ENCODE measurements at regions not wholly inside any gene's neighbourhood (a gene's known extent, or its start where the extent isn't known, plus 50 kb on each side); places are given as distances from the start of the nearest gene placed in this dataset.

DNA sequence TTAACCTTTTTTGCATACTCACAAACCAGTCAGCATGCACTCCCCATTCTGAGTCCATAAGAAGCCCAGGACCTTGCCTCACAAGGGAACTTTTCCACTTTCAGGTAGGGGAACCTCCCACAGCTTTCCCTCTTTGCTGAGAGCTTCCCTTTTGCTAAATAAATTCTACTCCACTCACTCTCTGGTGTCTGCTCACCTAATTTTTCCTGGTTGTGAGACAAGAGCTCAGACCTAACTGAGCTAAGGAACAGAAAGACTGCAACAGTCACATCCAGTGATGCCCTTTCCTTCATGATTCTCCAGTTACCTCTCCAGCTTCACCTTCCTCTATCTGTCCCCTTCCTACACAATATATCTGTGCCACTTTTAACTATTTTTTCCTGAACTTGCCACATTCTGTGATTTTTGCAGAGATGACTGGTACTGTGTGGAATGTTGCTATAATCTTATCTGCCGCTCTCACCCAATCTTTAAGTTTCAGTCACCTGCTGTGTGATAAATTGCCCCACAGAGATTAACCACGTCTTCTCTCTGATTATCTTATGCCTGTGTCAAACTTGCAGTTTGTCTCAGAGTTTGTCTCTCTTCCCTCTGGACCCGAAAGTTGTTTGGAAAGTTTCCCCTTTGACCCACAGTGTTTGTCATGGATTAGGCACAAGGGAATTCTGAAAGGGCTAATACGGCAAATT, 737.1 kb upstream of the FLRT2 start:
- no peak for DNase-seq (ENCODE audit: low spot score)

DNA sequence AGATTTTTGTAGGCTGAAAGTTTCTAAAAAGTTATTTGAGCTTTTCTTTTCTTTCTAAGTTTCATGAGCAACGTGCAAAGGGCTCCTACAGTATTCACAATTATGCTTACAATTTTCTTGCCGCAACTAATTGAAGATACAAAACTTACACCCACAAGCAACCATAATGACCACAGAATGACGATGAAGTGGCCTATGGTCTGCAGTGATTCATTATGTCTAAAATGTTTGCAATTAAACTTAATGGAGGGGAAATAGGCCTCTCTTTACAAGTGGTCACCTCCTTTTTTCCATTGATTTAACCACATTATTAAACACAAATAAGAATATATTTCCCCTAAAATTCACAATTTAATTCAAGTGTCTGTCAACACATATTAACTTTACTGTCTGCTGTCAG, 732.6 kb upstream of the FLRT2 start:
- no peak for DNase-seq (ENCODE audit: low spot score)

DNA sequence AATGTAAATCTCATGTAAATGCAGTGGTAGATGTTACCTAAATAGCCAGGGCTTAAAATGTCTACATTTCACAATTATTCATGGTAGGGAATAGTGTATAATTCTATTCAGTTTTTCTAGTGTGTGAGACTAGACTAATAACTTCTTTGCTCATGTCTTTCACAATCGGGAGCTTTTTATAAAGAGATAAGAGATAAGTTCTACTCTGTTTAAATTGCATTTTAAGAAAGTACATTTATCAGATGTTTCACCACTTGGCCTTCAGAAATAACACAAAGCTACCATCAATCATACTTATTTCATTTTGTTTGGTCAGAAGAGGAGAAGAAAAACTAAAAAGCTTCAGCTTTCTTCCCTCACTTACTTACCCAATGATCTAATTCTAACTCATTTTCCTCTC, 725.5 kb upstream of the FLRT2 start:
- no peak for DNase-seq (ENCODE audit: low spot score)

DNA sequence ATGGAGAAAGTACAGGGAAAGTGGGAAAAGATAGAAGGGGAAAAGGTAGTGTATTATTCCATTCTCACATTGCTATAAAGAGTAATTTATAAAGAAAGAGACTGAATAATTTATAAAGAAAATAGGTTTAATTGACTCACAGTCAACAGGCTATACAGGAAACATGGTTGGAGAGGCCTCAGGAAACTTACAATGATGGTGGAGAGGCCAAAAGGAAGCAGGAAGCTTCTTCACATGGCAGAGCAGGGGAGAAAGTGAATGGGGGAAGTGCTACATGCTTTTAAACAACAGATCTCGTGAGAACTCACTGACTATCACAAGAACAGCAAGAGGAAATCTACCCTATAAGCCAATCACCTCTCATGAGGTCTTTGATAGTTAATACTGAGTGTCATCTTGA, 725.0 kb upstream of the FLRT2 start:
- DNase-seq (ENCODE audit: low spot score), result no peak

DNA sequence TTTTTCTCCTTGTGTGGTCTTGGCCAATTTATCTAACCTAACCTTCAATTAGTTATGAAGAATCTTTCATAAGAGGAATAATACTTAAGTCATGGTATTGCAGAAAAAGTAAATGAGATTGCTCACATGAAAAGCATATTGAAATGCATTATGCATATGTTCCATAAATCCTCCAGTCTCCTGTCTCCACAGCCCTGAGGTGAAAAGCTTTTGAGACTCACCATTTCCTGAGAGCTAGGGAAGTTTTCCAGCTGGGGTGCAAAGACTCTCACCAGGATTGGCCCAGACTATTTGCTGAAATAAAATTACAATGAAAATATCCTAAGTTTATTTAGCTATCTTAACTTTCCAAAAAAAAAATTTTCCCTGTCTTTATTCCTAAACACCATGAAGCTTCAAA, 723.8 kb upstream of the FLRT2 start:
- DNase-seq (ENCODE audit: low spot score), result no peak

DNA sequence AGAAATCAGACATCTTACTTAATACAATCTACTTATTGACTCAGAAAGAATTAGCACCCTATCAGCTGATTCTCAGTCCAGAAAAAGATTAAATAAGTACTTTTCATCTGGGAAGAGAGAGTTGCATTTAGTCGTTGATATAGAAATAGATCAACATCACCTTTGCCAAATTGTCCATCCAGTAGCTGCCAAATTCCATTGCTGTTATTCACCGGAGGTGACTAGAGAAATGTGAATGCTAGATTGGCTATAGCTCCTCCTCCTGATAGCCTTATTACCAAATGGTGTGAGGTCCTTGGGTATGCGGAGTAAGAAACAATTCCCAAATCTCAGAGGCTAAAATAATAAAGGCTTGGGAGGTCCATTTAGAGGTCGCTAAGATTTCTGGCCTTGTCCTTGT, 723.3 kb upstream of the FLRT2 start:
- DNase-seq (ENCODE audit: low spot score), result no peak

DNA sequence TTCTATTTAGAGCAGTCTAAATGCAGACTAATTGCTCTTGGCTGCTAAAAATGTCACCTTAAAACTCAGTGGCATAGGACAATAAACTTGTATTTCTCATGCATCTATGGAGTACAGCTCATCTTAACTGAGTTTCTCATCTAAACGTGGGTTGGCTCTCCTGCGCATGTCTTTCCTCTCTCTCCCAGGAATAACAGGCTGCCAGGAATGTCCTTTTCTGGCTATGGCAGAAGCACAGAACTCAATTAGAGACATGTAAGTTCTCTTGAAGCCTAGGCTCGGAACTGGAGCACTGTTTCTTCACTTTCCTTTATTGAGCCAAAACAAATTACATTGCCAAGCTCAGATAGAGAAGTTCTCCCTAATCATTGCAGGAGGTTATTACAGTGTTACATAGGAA, 722.3 kb upstream of the FLRT2 start:
- DNase-seq (ENCODE audit: low spot score), result no peak

DNA sequence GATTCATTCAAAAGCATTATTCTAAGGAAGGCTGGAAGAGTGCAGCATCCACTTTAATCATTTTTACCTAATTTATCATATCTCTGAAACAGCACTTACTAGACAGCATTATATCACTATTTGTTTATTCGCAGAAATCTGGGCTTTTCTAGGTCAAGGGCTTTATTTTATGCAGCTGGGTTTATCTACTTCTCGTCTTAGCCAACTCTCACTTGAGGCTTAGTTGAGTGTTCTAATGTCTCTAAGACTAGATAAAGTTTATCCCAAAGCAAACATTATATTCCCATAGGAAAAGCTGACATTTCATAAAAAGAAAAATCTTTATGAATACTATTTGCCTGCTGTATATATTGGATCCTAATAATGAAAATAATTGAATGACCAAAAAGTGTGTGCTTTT, 720.8 kb upstream of the FLRT2 start:
- DNase-seq (ENCODE audit: low spot score), result no peak

DNA sequence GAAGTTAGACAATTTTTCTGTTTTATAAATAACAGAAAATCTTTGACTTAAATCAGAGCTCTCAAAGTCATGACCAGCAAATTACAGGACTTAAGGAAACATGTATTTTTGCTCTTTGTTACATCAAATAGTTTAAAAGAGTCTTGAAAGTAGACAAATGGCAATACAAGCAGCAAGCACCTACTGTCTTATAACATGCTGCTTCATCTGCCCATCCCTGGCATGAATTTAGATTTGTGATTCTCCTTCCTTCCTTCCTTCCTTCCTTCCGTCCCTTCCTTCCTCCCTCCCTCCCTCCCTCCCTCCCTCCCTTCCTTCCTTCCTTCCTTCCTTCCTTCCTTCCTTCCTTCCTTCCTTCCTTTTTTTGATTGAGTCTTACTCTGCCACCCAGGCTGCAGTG, 715.6 kb upstream of the FLRT2 start:
- DNase-seq (ENCODE audit: low spot score), result no peak

DNA sequence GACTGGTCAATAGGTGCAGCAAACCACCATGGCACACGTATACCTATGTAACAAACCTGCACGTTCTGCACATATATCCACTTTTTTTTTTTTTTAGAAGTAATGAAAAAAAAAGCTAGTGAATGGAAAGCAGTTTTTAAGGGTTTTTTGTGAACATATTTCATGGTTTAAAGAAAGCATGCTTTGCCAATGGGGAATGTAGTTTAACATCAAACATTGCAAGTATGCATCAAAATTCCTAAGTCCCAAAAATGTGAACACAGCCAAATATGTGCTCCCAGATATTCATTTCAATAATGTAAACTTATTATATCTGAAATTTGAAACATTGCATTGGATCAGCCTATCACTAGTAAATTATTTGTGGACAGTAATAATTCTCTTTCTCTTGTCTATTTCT, 710.4 kb upstream of the FLRT2 start:
- DNase-seq (ENCODE audit: low spot score), result no peak

DNA sequence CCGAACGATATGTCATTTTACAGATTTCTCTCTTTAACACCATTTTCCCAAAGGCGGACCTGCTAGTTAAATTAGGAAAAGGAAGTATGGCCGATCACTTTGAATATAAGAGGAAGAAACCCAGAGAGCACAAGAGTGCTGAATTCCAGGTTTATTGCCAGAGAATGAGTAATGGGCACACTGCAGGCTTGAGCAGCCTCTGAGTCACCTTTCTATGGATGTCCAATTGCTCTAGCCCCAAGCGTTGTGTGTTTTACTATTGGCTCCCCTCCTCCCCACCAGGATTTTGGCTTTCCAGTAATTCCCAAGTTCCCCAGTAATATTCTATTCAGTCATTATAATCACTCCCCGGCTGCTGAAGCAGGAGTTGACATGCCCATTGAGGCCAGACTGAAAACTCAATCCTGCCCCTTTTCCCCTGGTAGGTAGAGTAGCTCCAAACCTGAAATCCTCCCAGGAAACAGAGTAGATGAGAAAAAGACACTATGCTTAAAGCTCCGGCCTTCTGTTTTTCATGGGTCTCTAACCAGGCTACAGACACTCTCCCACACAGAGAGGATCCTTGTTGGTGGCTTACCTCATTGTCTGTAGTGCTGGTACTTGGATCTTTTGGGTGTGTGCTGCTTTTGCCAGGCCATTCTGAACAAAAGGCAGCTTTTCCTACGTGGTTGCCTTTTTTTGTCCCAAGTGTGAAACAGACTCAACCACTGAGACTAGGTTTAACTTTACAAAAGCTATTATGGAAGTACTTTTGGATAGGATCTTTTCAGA, 704.3 kb upstream of the FLRT2 start:
- no peak for DNase-seq (ENCODE audit: low spot score)

DNA sequence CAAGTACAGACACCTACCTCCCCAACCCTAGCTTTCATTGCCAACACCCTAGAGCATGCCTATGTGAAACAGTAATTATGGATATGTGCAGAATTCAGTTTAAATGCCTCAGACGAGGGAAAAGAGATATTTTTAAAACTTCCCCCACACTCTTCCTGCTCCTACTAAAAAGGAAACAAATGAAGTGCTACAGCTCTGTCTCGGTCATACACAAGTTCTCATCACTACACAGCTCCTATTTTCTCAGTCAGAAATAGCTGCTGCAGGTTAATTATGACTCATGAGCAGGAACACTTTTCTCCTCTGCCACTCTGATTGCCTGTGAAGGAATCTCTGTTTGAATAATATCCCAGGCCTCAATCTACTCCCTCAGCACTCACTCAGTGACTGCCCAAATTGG, 703.6 kb upstream of the FLRT2 start:
- no peak for DNase-seq (ENCODE audit: low spot score)

DNA sequence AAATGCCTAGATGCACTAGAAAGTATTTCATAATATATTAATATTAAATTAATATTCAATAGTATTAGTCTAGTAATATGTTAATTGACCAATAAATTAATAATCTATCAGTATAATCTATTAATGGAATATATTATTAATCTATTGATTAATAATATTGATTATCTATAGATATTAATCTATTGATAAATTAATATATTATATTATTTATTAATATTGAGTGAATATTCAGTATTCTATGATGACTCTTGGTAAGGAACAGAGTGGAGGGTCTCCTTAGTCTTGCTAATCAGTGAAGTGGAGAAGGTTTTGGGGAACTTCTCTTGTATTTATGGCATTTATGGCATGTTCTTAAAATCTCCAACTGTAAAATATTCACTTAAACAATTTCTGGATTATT, 679.3 kb upstream of the FLRT2 start:
- no peak for DNase-seq (ENCODE audit: low spot score)

DNA sequence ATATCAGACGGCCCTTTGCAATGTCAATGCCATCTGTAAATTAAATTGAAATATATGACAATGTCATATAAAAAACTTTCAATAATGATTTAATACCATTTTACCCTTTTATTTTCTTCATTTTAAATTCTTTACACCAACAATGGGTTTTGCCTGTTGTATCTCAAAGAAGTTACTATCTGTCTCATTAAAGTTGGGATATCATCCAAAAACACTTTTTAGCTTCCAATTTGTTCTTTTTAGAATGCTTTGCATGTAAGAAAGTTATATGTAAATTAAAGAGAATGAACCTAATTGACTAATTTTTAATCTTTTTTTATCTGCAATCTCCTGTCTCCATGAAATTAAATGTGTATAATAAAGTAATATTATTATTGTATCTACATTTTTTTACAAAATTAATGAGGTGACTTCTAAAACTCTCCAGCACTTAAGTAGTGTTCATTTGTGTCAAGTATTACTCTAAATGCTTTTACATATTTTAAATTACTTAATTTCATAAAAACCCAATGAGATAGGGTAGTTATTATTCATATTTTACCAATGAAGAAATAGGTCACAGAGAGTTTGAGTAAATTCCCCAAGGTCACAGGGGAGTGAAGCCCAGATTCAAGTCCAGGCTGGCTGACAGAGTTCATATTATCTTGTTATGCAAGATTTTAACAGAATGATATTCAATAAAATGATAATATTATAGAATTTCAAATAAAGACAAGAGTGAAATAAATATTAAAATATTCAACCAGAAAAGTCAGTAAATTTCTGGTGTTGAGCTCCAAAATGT, 673.0 kb upstream of the FLRT2 start:
- no peak for DNase-seq (ENCODE audit: low spot score)

DNA sequence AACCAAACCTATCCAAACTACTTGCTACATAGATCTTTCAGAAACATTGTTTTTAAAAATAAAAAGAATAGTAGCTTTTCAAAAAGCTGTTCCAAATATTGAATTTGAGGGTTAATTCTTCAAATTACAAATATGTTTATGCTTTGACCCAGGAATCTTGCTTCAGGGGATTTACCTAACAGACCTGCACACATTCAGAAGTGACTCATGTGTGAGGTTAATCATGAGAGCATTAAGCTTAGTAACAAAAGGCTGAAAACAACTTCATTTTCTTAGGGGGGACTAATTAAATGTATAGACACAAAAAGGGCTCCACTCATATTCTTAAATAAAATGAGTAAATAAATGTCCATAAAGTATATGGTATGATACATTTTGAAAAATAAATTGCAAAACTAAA, 672.4 kb upstream of the FLRT2 start:
- no peak for DNase-seq (ENCODE audit: low spot score)

DNA sequence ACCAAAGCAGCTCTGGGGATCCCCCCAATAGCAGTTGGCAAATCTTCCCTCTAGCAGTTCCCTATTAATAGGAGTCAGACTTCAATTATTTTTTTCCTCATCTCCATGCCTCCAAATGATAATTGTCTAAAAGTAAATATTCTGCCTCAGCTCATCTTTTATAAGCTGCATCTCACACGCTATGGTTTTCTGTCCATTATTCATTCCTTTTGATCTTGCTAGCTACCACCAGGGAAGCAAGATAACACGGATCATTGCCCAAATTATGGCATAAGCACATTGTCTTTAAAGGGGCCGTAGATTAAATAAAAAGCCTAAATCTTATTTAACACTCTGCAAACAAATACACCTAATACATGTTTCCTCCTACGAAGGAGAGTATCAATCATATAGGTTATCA, 670.8 kb upstream of the FLRT2 start:
- no peak for DNase-seq (ENCODE audit: low spot score)

DNA sequence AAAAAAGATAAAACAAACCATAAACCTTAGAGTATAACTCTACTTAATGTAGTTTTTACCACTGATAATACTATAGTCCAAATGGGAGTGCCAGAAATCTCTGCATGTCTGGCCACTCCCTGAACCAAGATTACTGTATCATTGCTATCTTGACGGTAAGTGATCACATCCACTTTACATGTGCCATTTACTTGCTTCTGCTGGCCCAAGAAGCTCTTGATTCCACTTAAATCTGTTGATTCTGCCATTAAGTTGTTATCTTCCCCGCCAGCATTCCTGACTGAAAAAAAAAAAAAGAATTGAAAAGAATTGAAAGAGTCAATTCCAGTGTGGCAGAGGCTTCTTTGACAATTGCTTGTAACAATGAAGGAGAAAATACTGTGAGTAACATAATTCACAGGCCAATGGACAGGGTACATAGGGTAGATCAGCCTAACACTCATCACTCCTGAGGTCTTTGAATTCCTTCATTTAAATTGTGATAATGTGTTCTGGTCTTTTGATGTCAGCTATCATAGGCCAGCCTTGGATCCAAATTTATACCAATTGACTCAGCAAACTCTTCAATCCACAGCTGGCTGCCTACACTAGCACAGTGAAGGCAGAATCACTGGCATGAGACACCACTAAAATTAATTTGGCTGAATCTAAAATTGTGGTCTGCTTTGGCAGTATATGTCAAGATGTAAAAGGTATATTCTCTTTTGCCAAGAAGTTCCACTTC, 665.2 kb upstream of the FLRT2 start:
- DNase-seq (ENCODE audit: low spot score), result no peak

DNA sequence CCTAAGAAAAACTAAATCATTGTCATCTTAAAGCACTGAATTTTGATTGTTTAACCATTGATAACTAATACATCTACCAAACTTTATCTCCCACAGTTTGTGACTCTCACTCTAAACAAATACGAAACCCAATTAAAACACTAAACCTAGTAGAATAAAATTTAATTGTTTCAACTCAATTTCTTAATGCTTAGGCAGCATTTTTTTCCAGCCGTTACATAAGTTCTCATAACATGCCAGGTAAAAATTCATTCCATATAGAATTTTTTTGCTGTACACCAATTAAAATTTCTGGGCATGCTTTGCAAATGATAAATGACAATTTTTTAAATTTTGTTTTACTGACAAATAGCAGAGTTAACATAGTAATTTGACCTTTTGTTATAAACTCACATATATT, 658.2 kb upstream of the FLRT2 start:
- DNase-seq (ENCODE audit: low spot score), result no peak

DNA sequence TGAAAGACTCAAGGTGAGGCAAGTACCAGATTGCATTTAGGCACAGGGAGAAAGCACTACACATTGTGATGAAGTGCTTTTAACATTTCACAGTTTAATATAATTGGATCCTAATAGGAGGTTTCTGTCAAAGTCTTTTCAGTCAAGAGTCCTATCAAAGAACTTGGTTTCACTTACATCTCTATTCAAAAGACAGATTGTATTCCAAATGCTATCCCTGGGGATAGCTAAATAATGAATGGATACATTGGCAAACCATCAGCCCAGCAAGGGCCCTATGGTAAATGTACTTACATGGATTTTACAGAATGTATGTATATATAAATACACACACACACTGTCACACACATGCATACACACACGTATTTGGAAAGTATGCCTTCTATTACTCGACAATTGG, 655.5 kb upstream of the FLRT2 start:
- no peak for DNase-seq (ENCODE audit: low spot score)

DNA sequence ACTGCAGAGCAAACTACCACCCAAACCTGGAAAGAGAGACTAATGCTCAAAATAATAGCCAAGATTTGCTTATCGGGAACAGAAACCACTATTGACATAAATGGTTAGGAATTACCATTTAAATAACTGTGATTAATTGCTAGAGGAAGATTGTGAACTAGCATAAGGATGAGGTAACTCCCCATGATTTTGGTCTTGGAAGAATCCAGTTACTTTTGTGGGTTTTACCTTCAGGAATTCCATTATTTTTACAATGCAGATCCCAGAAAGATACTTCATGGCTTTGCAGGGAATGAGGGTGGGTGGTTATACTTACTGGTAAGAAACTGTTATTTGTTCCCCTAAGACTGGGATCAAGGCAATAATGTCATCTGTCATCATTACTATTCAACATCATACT, 652.9 kb upstream of the FLRT2 start:
- no peak for DNase-seq (ENCODE audit: low spot score)

DNA sequence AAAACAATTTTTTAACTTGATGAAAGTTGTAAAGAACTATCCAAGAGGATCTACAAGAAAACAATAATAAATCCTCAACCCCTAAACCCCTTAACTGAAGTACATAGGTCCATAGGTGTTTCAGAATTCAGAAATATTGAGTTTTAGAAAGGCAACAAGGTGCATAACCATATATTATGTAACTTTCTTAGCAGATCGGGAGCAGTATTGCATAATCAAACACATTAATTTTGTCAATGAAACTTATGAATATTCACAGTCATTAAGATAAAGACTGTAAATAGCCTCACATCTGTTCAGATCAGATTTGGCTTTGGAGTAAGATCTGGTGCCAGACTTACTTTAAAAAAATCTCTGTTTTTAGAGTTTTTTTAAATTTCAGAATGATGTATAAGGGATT, 647.1 kb upstream of the FLRT2 start:
- DNase-seq (ENCODE audit: low spot score), result no peak

DNA sequence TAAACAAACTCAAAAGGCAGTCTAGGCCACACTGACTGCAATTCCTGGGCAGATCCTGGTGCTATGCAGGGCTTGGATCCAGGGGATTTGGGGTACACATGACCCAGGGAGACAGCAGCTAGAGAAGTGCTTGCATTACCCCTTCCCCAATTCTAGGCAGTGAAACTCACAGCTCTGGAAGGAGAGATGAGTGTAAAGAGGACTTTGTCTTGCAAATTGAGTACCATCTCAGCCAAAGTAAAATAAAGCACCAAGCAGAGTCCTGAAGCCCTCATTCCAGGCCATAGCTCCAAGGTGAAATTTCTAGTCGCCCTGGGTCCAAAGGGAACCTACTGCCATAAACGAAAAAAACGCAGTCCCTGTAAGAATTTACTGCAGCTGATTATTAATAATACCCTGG, 644.9 kb upstream of the FLRT2 start:
- no peak for DNase-seq (ENCODE audit: low spot score)

DNA sequence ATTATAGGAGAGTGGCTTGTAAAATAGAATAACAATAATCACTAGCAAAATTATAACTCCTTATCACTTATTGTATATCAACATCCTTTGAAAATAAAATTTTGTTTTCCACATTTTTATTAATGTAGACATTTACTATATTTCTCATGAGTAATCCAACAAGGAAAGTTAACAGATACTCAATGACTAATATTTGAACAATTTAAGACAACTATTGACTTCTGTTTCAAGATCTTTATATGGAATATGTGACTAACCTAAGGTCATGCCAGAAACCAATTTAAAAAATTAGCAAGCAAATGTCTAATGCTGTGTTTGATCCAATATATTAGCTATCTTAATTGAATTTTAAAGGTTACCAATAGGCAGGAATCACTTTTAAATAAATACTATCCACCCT, 638.5 kb upstream of the FLRT2 start:
- DNase-seq (ENCODE audit: low spot score), result no peak
